CD14-positive monocyte (primary cell): ENCODE measurements at regions not wholly inside any gene's neighbourhood (a gene's known extent, or its start where the extent isn't known, plus 50 kb on each side); places are given as distances from the start of the nearest gene placed in this dataset.

ENCODE experiments used
- DNase-seq, 3 donors: peaks; one replicate each; pipeline ENCODE4 v3.0.0-alpha.2; 2011 to 2022
- H2AFZ ChIP-seq: 2 replicates; pipeline ENCODE4 v1.6.0; 2012; ENCODE audit warnings: mild to moderate bottlenecking, low read depth, low read length, inconsistent platforms; ENCODE audit not compliant: insufficient read depth, poor library complexity, severe bottlenecking
- H3K27ac ChIP-seq, 2 donors: 1 replicate in 1 of 2; 2 replicates in 1 of 2; pipeline ENCODE4 v1.5.1; 2012 to 2013; ENCODE audit warnings: low read length in 2 of 2, control low read depth in 1 of 2, inconsistent platforms in 1 of 2, low read depth in 1 of 2, mild to moderate bottlenecking in 1 of 2
- H3K27me3 ChIP-seq, 2 donors: one replicate each; pipeline versions ENCODE4 v1.6.0 to v1.6.1; 2011 to 2013; ENCODE audit warnings: low read length in 2 of 2; ENCODE audit not compliant: control insufficient read depth in 2 of 2, insufficient read depth in 2 of 2
- H3K36me3 ChIP-seq, 2 donors: replicated peaks in 1 of 2; 1 replicate in 1 of 2; 2 replicates in 1 of 2; pipeline versions ENCODE4 v1.5.1 to v1.6.1; 2012 to 2013; ENCODE audit warnings: low read length in 2 of 2, control low read depth in 1 of 2, inconsistent platforms in 1 of 2, mild to moderate bottlenecking in 1 of 2; ENCODE audit not compliant: insufficient read depth in 2 of 2, control insufficient read depth in 1 of 2
- H3K4me1 ChIP-seq, 2 donors: 1 replicate in 1 of 2; 2 replicates in 1 of 2; pipeline versions ENCODE4 v1.5.1 to v1.6.1; 2012 to 2013; ENCODE audit warnings: low read length in 2 of 2, control low read depth in 1 of 2, inconsistent platforms in 1 of 2, mild to moderate bottlenecking in 1 of 2, moderate library complexity in 1 of 2; ENCODE audit not compliant: insufficient read depth in 2 of 2, control insufficient read depth in 1 of 2
- H3K4me2 ChIP-seq: replicated peaks from 2 replicates; pipeline ENCODE3; 2012; ENCODE audit warnings: low read length, moderate library complexity, mild to moderate bottlenecking; ENCODE audit not compliant: poor library complexity, severe bottlenecking; ENCODE audit errors: extremely low read depth
- H3K4me3 ChIP-seq, 3 experiments: fragments of 200-600 bp in 1 of 3; sonication (generic) in 1 of 3; replicated peaks in 1 of 3; 1 replicate in 2 of 3; 2 replicates in 1 of 3; pipeline ENCODE4 v1.5.1; 2011 to 2013; ENCODE audit warnings: low read length in 3 of 3, mild to moderate bottlenecking in 3 of 3, control low read depth in 2 of 3, low read depth in 2 of 3, inconsistent platforms in 1 of 3, moderate library complexity in 1 of 3
- H3K79me2 ChIP-seq: 2 replicates; pipeline ENCODE4 v1.6.0; 2012; ENCODE audit warnings: mild to moderate bottlenecking, control low read depth, inconsistent platforms, low read length, moderate library complexity; ENCODE audit not compliant: insufficient read depth
- H3K9ac ChIP-seq: 2 replicates; pipeline ENCODE4 v1.6.0; 2017; ENCODE audit warnings: low read length, mild to moderate bottlenecking; ENCODE audit not compliant: insufficient read depth, poor library complexity, severe bottlenecking
- H3K9me3 ChIP-seq, 2 donors: replicated peaks in 1 of 2; 1 replicate in 1 of 2; 2 replicates in 1 of 2; pipeline versions ENCODE4 v1.5.1 to v1.6.1; 2012 to 2013; ENCODE audit warnings: low read length in 2 of 2, control low read depth in 1 of 2; ENCODE audit not compliant: control insufficient read depth in 1 of 2, insufficient read depth in 1 of 2
- H4K20me1 ChIP-seq: 2 replicates; pipeline ENCODE4 v1.6.0; 2012; ENCODE audit warnings: mild to moderate bottlenecking, low read length, control low read depth, moderate library complexity; ENCODE audit not compliant: insufficient read depth
- H3K27ac Mint-ChIP-seq, 7 donors: one replicate each; pipeline ENCODE4 v1.8.0; 2020; ENCODE audit warnings: mild to moderate bottlenecking in 7 of 7, mixed read lengths in 7 of 7, moderate library complexity in 6 of 7, inconsistent platforms in 2 of 7
- H3K27me3 Mint-ChIP-seq, 3 donors: one replicate each; pipeline ENCODE4 v1.8.0; 2021 to 2022; ENCODE audit warnings: low read depth in 3 of 3, mild to moderate bottlenecking in 3 of 3, mixed read lengths in 3 of 3, moderate library complexity in 3 of 3, inconsistent platforms in 1 of 3
- H3K36me3 Mint-ChIP-seq, 2 donors: one replicate each; pipeline ENCODE4 v1.8.0; 2020; ENCODE audit warnings: mixed read lengths in 2 of 2, inconsistent platforms in 1 of 2, mild to moderate bottlenecking in 1 of 2
- H3K4me1 Mint-ChIP-seq: one replicate; pipeline ENCODE4 v1.8.0; 2020; ENCODE audit warnings: mild to moderate bottlenecking, mixed read lengths
- H3K4me3 Mint-ChIP-seq, 2 donors: one replicate each; pipeline ENCODE4 v1.8.0; 2020; ENCODE audit warnings: mild to moderate bottlenecking in 2 of 2, mixed read lengths in 2 of 2, moderate library complexity in 1 of 2
- H3K9me3 Mint-ChIP-seq, 7 donors: one replicate each; pipeline ENCODE4 v1.8.0; 2020 to 2022; ENCODE audit warnings: mixed read lengths in 7 of 7, mild to moderate bottlenecking in 6 of 7, moderate library complexity in 6 of 7, inconsistent platforms in 2 of 7
- WGBS: methylation state at CpG from one replicate; pipeline ENCODE4 v1.1.5; 2013; ENCODE audit warnings: missing lambda C conversion rate; ENCODE audit not compliant: insufficient coverage; 5-methylcytosine and 5-hydroxymethylcytosine counted together
- intact Hi-C, 2 donors: fragments of 100-400 bp; cut with micrococcal nuclease; formaldehyde crosslinking; loops; one replicate each; pipeline versions ENCODE4 v1.15.0 to v1.15.1; 2023
- TF ChIP-seq, protein P1 (sequence below): fragments of 200-600 bp; IDR thresholded peaks from one replicate; pipeline ENCODE4 v1.8.0; 2022; ENCODE audit warnings: antibody characterized with exemption, mild to moderate bottlenecking

DNA sequence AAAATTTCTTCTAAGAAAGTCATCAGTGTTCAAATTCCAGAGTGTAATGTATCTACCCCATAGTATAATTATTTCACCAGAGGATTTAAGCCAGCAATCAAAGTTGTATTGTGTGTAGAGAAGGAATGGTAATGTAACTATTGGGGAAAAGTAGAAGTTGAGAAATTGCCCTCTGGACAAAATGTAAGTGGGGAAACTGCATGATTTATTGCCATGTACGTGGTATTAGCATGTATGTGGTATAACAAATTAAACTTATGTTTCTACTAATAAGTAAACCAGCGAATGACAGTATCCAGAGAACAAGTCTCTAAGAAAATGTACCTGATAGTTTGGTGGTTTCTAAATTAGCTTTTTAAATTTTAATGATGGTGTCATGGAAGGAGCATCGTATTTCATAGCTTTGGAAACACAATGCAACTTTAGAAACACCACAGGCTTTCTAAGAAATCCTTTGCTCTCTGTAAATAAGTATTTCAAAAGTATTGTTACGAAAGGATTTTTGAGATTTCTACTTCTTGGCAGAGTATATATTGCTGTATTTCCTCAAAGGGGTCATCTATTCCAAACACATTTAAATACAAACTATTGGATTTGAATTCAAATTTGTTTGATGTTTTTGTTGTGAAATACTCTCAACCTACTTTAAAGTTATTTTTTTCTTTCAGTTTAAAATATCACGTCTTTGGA lies 1018.9 kb upstream of the ZEB2 start:
- Histone ChIP-seq H3K9ac (no peak overlapping the region), H3K36me3 (no peaks in the 10 kb centered on the region), H3K27me3 (no peaks in the 10 kb centered on the region), H3K27ac (no peak overlapping the region), H3K4me3 (no peak overlapping the region), H4K20me1 (no peaks in the 10 kb centered on the region), H2AFZ (no peak overlapping the region), H3K4me2 (no peak overlapping the region), H3K9me3 (no peaks in the 10 kb centered on the region), H3K4me1 (no peaks in the 10 kb centered on the region), H3K79me2 (no peaks in the 10 kb centered on the region)
- WGBS: no CpG with 5 or more reads among the region's 5 CpGs
- Mint-ChIP-seq H3K4me3 (no peak overlapping the region), H3K4me1 (no peaks in the 10 kb centered on the region), H3K9me3 (peaks cover 0 to 16% (median 3%) of the 10 kb centered on the region in 7 donors), H3K27ac (no peak overlapping the region), H3K27me3 (peaks cover 0 to 2% (median 0%) of the 10 kb centered on the region in 3 donors), H3K36me3 (no peaks in the 10 kb centered on the region)
- DNase-seq: no peak
- TF ChIP-seq, protein P1, sequence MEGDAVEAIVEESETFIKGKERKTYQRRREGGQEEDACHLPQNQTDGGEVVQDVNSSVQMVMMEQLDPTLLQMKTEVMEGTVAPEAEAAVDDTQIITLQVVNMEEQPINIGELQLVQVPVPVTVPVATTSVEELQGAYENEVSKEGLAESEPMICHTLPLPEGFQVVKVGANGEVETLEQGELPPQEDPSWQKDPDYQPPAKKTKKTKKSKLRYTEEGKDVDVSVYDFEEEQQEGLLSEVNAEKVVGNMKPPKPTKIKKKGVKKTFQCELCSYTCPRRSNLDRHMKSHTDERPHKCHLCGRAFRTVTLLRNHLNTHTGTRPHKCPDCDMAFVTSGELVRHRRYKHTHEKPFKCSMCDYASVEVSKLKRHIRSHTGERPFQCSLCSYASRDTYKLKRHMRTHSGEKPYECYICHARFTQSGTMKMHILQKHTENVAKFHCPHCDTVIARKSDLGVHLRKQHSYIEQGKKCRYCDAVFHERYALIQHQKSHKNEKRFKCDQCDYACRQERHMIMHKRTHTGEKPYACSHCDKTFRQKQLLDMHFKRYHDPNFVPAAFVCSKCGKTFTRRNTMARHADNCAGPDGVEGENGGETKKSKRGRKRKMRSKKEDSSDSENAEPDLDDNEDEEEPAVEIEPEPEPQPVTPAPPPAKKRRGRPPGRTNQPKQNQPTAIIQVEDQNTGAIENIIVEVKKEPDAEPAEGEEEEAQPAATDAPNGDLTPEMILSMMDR: no peak
- intact Hi-C loops: no loop called here

DNA sequence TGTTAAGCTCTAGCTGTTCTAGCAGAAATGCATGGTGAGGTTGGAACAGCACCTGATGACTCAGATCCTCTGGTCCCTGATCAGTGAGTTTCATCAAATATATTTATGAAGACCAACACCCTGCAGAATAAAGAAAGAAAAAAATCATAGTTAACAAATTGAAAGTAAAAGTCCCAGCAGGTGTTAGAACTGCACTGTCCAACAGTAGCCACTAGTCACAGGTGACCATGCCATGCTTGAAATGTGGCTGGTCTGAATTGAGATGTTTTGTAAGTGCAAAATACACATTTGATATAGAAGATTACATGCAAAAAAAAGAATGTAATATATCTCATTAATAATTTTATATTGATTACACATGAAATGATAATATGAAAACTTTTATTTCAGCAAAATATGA lies 1010.7 kb upstream of the ZEB2 start:
- H3K36me3 Mint-ChIP-seq: no peaks in the 10 kb centered on the region

More for the DNA sequence above, 1010.7 kb upstream of the ZEB2 start:
- intact Hi-C loops: no loop called here
- Histone ChIP-seq H3K27ac (no peak overlapping the region), H3K27me3 (no peaks in the 10 kb centered on the region), H4K20me1 (no peaks in the 10 kb centered on the region), H3K79me2 (no peaks in the 10 kb centered on the region), H2AFZ (no peak overlapping the region), H3K9me3 (no peaks in the 10 kb centered on the region), H3K4me3 (no peak overlapping the region), H3K36me3 (no peaks in the 10 kb centered on the region), H3K9ac (no peak overlapping the region), H3K4me2 (no peak overlapping the region), H3K4me1 (no peaks in the 10 kb centered on the region)
- Mint-ChIP-seq H3K9me3 (no peaks in the 10 kb centered on the region), H3K4me3 (no peak overlapping the region), H3K27me3 (peaks cover 0 to 4% (median 0%) of the 10 kb centered on the region in 3 donors), H3K27ac (no peak overlapping the region), H3K4me1 (no peaks in the 10 kb centered on the region)
- TF ChIP-seq, protein P1: no peak
- DNase-seq: no peak
